ENCODE measurements at regions not wholly inside any gene's neighbourhood (a gene's known extent, or its start where the extent isn't known, plus 50 kb on each side); places are given as distances from the start of the nearest gene placed in this dataset.

GRCh38 chr1:81525085-81525484, 275.6 kb upstream of the ADGRL2 start:
- no peak for TF ChIP-seq POLR2AphosphoS5 (IDR thresholded peaks at IDR 0.05)
- TF ChIP-seq, protein P1, sequence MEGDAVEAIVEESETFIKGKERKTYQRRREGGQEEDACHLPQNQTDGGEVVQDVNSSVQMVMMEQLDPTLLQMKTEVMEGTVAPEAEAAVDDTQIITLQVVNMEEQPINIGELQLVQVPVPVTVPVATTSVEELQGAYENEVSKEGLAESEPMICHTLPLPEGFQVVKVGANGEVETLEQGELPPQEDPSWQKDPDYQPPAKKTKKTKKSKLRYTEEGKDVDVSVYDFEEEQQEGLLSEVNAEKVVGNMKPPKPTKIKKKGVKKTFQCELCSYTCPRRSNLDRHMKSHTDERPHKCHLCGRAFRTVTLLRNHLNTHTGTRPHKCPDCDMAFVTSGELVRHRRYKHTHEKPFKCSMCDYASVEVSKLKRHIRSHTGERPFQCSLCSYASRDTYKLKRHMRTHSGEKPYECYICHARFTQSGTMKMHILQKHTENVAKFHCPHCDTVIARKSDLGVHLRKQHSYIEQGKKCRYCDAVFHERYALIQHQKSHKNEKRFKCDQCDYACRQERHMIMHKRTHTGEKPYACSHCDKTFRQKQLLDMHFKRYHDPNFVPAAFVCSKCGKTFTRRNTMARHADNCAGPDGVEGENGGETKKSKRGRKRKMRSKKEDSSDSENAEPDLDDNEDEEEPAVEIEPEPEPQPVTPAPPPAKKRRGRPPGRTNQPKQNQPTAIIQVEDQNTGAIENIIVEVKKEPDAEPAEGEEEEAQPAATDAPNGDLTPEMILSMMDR (IDR thresholded peaks at IDR 0.05): no peak
- TF ChIP-seq POLR2A (IDR thresholded peaks at IDR 0.05): no peak

Data from prostate gland (tissue), 2 donors.